ENCODE measurements at regions not wholly inside any gene's neighbourhood (a gene's known extent, or its start where the extent isn't known, plus 50 kb on each side); places are given as distances from the start of the nearest gene placed in this dataset.
"Not testable (repeated sequence)": the region's sequence is repeated elsewhere in the genome, so short reads cannot be mapped to it uniquely, and the experiment has no call there.

GRCh38 chr10:30709700-30710358 is 80.3 kb upstream of the LYZL2 start:
- no peaks in the 10 kb centered on the region for H4K20me1 ChIP-seq (ENCODE audit: insufficient read depth, low read length)
- DNase-seq (ENCODE audit: low read depth) (no peak), FAIRE-seq (no peak)
- H3K27ac ChIP-seq (ENCODE audit: low read depth, low read length): no peak overlapping the region
- peaks cover 10% of the 10 kb centered on the region for H3K9me3 Mint-ChIP-seq (ENCODE audit: unreplicated experiment)
- no peak overlapping the region for H3K4me3 Mint-ChIP-seq (ENCODE audit: unreplicated experiment)
- no peaks in the 10 kb centered on the region for H3K4me1 Mint-ChIP-seq (ENCODE audit: low read depth, unreplicated experiment)
- H3K79me2 ChIP-seq (ENCODE audit: insufficient read depth, low read length): no peaks in the 10 kb centered on the region
- TF ChIP-seq CTCF (IDR thresholded peaks at IDR 0.05; ENCODE audit: insufficient read depth, low read depth, low read length) (no peak), EZH2 (IDR thresholded peaks at IDR 0.05; ENCODE audit: insufficient read depth, low read length) (no peak)
- H3K9me3 ChIP-seq (ENCODE audit: insufficient read depth, low read depth, low read length): peaks cover 2% of the 10 kb centered on the region
- H3K4me2 ChIP-seq (ENCODE audit: low read length): no peak overlapping the region
- H3K4me1 ChIP-seq (ENCODE audit: insufficient read depth, low read length): no peaks in the 10 kb centered on the region
- H3K9ac ChIP-seq (ENCODE audit: low read length): no peak overlapping the region
- no peak overlapping the region for H2AFZ ChIP-seq (ENCODE audit: low read depth, low read length)
- H3K4me3 ChIP-seq (ENCODE audit: insufficient read depth, low read depth, low read length): no peak overlapping the region
- no peaks in the 10 kb centered on the region for H3K36me3 Mint-ChIP-seq (ENCODE audit: low read depth, unreplicated experiment)
- H3K36me3 ChIP-seq (ENCODE audit: insufficient read depth, low read length): no peaks in the 10 kb centered on the region
- peaks cover 8% of the 10 kb centered on the region for H3K27me3 Mint-ChIP-seq (ENCODE audit: low read depth, unreplicated experiment)
- no peaks in the 10 kb centered on the region for H3K27me3 ChIP-seq (ENCODE audit: insufficient read depth, low read length)
- H3K27ac Mint-ChIP-seq (ENCODE audit: unreplicated experiment): no peak overlapping the region

DNA sequence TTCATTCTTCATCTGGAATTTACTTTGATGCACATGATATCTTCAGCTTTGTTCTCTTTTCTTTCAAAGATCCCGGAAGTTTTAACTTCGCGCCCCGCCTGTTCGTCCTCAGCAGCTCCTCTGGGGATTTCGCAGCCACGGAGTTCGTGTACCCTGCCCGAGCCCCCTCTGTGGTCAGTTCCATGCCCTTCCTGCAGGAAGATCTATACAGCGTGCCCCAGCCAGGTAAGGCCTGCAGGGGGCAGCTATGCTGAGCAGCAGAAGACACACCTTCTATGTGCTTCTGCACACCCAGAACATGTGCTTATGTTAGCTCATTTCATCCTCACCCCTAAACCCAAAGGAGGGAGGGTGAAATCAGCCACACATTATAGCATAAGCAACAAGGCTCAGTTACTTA is 79.7 kb upstream of the LYZL2 start:
- H3K4me3 Mint-ChIP-seq (ENCODE audit: unreplicated experiment): peak overlapping the region; percentile 16
- no peak overlapping the region for H3K27ac ChIP-seq (ENCODE audit: low read depth, low read length)
- TF ChIP-seq CTCF (IDR thresholded peaks at IDR 0.05; ENCODE audit: insufficient read depth, low read depth, low read length) (no peak), EZH2 (IDR thresholded peaks at IDR 0.05; ENCODE audit: insufficient read depth, low read length) (no peak)
- peaks cover 10% of the 10 kb centered on the region for H3K9me3 Mint-ChIP-seq (ENCODE audit: unreplicated experiment)
- no peak overlapping the region for H3K27ac Mint-ChIP-seq (ENCODE audit: unreplicated experiment)
- no peaks in the 10 kb centered on the region for H3K27me3 ChIP-seq (ENCODE audit: insufficient read depth, low read length)
- no peak overlapping the region for H2AFZ ChIP-seq (ENCODE audit: low read depth, low read length)
- H3K36me3 Mint-ChIP-seq (ENCODE audit: low read depth, unreplicated experiment): no peaks in the 10 kb centered on the region
- H3K36me3 ChIP-seq (ENCODE audit: insufficient read depth, low read length): no peaks in the 10 kb centered on the region
- H3K79me2 ChIP-seq (ENCODE audit: insufficient read depth, low read length): no peaks in the 10 kb centered on the region
- no peak overlapping the region for H3K4me3 ChIP-seq (ENCODE audit: insufficient read depth, low read depth, low read length)
- FAIRE-seq (no peak), DNase-seq (ENCODE audit: low read depth) (no peak)
- no peaks in the 10 kb centered on the region for H4K20me1 ChIP-seq (ENCODE audit: insufficient read depth, low read length)
- H3K9me3 ChIP-seq (ENCODE audit: insufficient read depth, low read depth, low read length): peaks cover 2% of the 10 kb centered on the region
- no peaks in the 10 kb centered on the region for H3K4me1 Mint-ChIP-seq (ENCODE audit: low read depth, unreplicated experiment)
- H3K9ac ChIP-seq (ENCODE audit: low read length): no peak overlapping the region
- H3K4me2 ChIP-seq (ENCODE audit: low read length): no peak overlapping the region
- H3K27me3 Mint-ChIP-seq (ENCODE audit: low read depth, unreplicated experiment): peaks cover 13% of the 10 kb centered on the region
- no peaks in the 10 kb centered on the region for H3K4me1 ChIP-seq (ENCODE audit: insufficient read depth, low read length)

GRCh38 chr10:30708234-30708633 is 78.7 kb upstream of the LYZL2 start:
- Histone ChIP-seq H3K4me2 (ENCODE audit: low read length) (no peak overlapping the region), H3K27me3 (ENCODE audit: insufficient read depth, low read length) (no peaks in the 10 kb centered on the region), H3K4me3 (ENCODE audit: insufficient read depth, low read depth, low read length) (no peak overlapping the region), H3K9ac (ENCODE audit: low read length) (no peak overlapping the region), H4K20me1 (ENCODE audit: insufficient read depth, low read length) (no peaks in the 10 kb centered on the region), H2AFZ (ENCODE audit: low read depth, low read length) (no peak overlapping the region), H3K9me3 (ENCODE audit: insufficient read depth, low read depth, low read length) (no peaks in the 10 kb centered on the region), H3K79me2 (ENCODE audit: insufficient read depth, low read length) (no peaks in the 10 kb centered on the region), H3K36me3 (ENCODE audit: insufficient read depth, low read length) (no peaks in the 10 kb centered on the region), H3K27ac (ENCODE audit: low read depth, low read length) (no peak overlapping the region), H3K4me1 (ENCODE audit: insufficient read depth, low read length) (no peaks in the 10 kb centered on the region)
- Mint-ChIP-seq H3K4me3 (ENCODE audit: unreplicated experiment) (no peak overlapping the region), H3K27me3 (ENCODE audit: low read depth, unreplicated experiment) (peaks cover 13% of the 10 kb centered on the region), H3K36me3 (ENCODE audit: low read depth, unreplicated experiment) (no peaks in the 10 kb centered on the region), H3K4me1 (ENCODE audit: low read depth, unreplicated experiment) (no peaks in the 10 kb centered on the region), H3K27ac (ENCODE audit: unreplicated experiment) (no peak overlapping the region), H3K9me3 (ENCODE audit: unreplicated experiment) (peaks cover 2% of the 10 kb centered on the region)
- no peak for FAIRE-seq
- TF ChIP-seq EZH2 (IDR thresholded peaks at IDR 0.05; ENCODE audit: insufficient read depth, low read length) (no peak), CTCF (IDR thresholded peaks at IDR 0.05; ENCODE audit: insufficient read depth, low read depth, low read length) (no peak)
- no peak for DNase-seq (ENCODE audit: low read depth)

- H3K4me2 ChIP-seq (ENCODE audit: low read length); H3K79me2 ChIP-seq (ENCODE audit: insufficient read depth, low read length); H3K9me3 ChIP-seq (ENCODE audit: insufficient read depth, low read depth, low read length); H3K4me1 Mint-ChIP-seq (ENCODE audit: low read depth, unreplicated experiment); H3K9me3 Mint-ChIP-seq (ENCODE audit: unreplicated experiment); H3K36me3 ChIP-seq (ENCODE audit: insufficient read depth, low read length); H2AFZ ChIP-seq (ENCODE audit: low read depth, low read length); DNase-seq (ENCODE audit: low read depth); H3K27ac ChIP-seq (ENCODE audit: low read depth, low read length); H3K27me3 ChIP-seq (ENCODE audit: insufficient read depth, low read length); H4K20me1 ChIP-seq (ENCODE audit: insufficient read depth, low read length); H3K4me3 Mint-ChIP-seq (ENCODE audit: unreplicated experiment); H3K27ac Mint-ChIP-seq (ENCODE audit: unreplicated experiment); H3K4me3 ChIP-seq (ENCODE audit: insufficient read depth, low read depth, low read length); H3K4me1 ChIP-seq (ENCODE audit: insufficient read depth, low read length); FAIRE-seq; H3K9ac ChIP-seq (ENCODE audit: low read length); H3K36me3 Mint-ChIP-seq (ENCODE audit: low read depth, unreplicated experiment): not testable (repeated sequence)
- H3K27me3 Mint-ChIP-seq (ENCODE audit: low read depth, unreplicated experiment): peaks cover 11% of the 10 kb centered on the region
These were observed 76.6 kb upstream of the LYZL2 start for GRCh38 chr10:30706189-30706588.

Data from astrocyte (in vitro differentiated cells and primary cell).